WTC11 (cell line): ENCODE measurements at regions not wholly inside any gene's neighbourhood (a gene's known extent, or its start where the extent isn't known, plus 50 kb on each side); places are given as distances from the start of the nearest gene placed in this dataset.

ENCODE experiments used
- ATAC-seq: fragments of 200-7000 bp; cut with Tn5 transposase; 2 replicates; pipeline ENCODE4 v1.10.0; 2021; ENCODE audit warnings: mild to moderate bottlenecking, moderate library complexity
- CTCF ChIA-PET: fragments of 300-600 bp; sonication (Branson Sonifier 250); formaldehyde crosslinking; loops from one replicate; lab custom pipeline; 2021; ENCODE audit warnings: antibody characterized with exemption; lab: Charles Lee
- POLR2A ChIA-PET: fragments of 350-600 bp; sonication (Branson Sonifier 250); formaldehyde crosslinking; loops from one replicate; lab custom pipeline; 2021; ENCODE audit warnings: antibody characterized with exemption; lab: Charles Lee
- DNase-seq: peaks from one replicate; pipeline ENCODE4 v3.0.0; 2021; ENCODE audit warnings: low spot score
- H3K27ac Mint-ChIP-seq: 2 replicates; pipeline ENCODE4 v1.8.0; 2021; ENCODE audit warnings: mixed read lengths
- H3K27me3 Mint-ChIP-seq: 2 replicates; pipeline ENCODE4 v1.8.0; 2021; ENCODE audit warnings: low read depth, mild to moderate bottlenecking, moderate library complexity, mixed read lengths
- H3K36me3 Mint-ChIP-seq: 2 replicates; pipeline ENCODE4 v1.8.0; 2021; ENCODE audit warnings: mixed read lengths
- H3K4me1 Mint-ChIP-seq: 2 replicates; pipeline ENCODE4 v1.8.0; 2022; ENCODE audit warnings: mixed read lengths
- H3K4me3 Mint-ChIP-seq: 2 replicates; pipeline ENCODE4 v1.8.0; 2021; ENCODE audit warnings: mild to moderate bottlenecking, moderate library complexity, mixed read lengths
- H3K9me3 Mint-ChIP-seq: 2 replicates; pipeline ENCODE4 v1.8.0; 2021; ENCODE audit warnings: mixed read lengths
- ATF1 ChIP-seq: sonication (generic); formaldehyde crosslinking; IDR thresholded peaks from 2 replicates; pipeline ENCODE4 v1.8.1; 2023; ENCODE audit warnings: mild to moderate bottlenecking, moderate library complexity, missing genetic modification reagents
- CBFB ChIP-seq: sonication (generic); formaldehyde crosslinking; IDR thresholded peaks from 2 replicates; pipeline ENCODE4 v1.8.1; 2022; ENCODE audit warnings: mild to moderate bottlenecking, low read depth, missing genetic modification reagents
- CREM ChIP-seq: sonication (generic); formaldehyde crosslinking; IDR thresholded peaks from 2 replicates; pipeline ENCODE4 v1.8.1; 2022; ENCODE audit warnings: mild to moderate bottlenecking, missing genetic modification reagents, moderate library complexity
- ELF4 ChIP-seq: sonication (generic); formaldehyde crosslinking; IDR thresholded peaks from 2 replicates; pipeline ENCODE4 v1.8.1; 2022; ENCODE audit warnings: low read depth, mild to moderate bottlenecking, moderate library complexity, missing genetic modification reagents
- FOXJ3 ChIP-seq: sonication (generic); formaldehyde crosslinking; IDR thresholded peaks from 2 replicates; pipeline ENCODE4 v1.9.0; 2021; ENCODE audit warnings: missing genetic modification reagents, mild to moderate bottlenecking, borderline replicate concordance
- GRHL2 ChIP-seq: fragments of 250-450 bp; sonication (Bioruptor Pico); IDR thresholded peaks from 2 replicates; pipeline ENCODE4 v1.8.0; 2022; ENCODE audit warnings: mild to moderate bottlenecking, moderate library complexity; ENCODE audit not compliant: insufficient replicate concordance, severe bottlenecking
- MXD4 ChIP-seq: fragments of 250-450 bp; sonication (Bioruptor Pico); IDR thresholded peaks from 2 replicates; pipeline ENCODE4 v1.8.0; 2021; ENCODE audit warnings: mild to moderate bottlenecking, moderate library complexity, borderline replicate concordance
- NFE2L1 ChIP-seq: sonication (generic); formaldehyde crosslinking; IDR thresholded peaks from 2 replicates; pipeline ENCODE4 v1.8.1; 2023; ENCODE audit warnings: missing genetic modification reagents
- NFYB ChIP-seq: sonication (generic); formaldehyde crosslinking; conservative IDR thresholded peaks from 2 replicates; pipeline ENCODE4 v1.8.0; 2022; ENCODE audit warnings: low read depth, missing genetic modification reagents
- NR1H2 ChIP-seq: sonication (generic); formaldehyde crosslinking; IDR thresholded peaks from 2 replicates; pipeline ENCODE4 v1.9.0; 2021; ENCODE audit warnings: mild to moderate bottlenecking, moderate library complexity, missing genetic modification reagents
- RELA ChIP-seq: sonication (generic); formaldehyde crosslinking; IDR thresholded peaks from 2 replicates; pipeline ENCODE4 v1.8.1; 2022; ENCODE audit warnings: missing genetic modification reagents, mild to moderate bottlenecking, borderline replicate concordance
- SMAD4 ChIP-seq: sonication (generic); formaldehyde crosslinking; IDR thresholded peaks from 2 replicates; pipeline ENCODE4 v1.8.0; 2022; ENCODE audit warnings: mild to moderate bottlenecking, missing genetic modification reagents
- SOX15 ChIP-seq: fragments of 250-450 bp; sonication (Bioruptor Pico); IDR thresholded peaks from 2 replicates; pipeline ENCODE4 v1.9.0; 2021; ENCODE audit warnings: mild to moderate bottlenecking
- TEAD4 ChIP-seq: sonication (generic); formaldehyde crosslinking; IDR thresholded peaks from 2 replicates; pipeline ENCODE4 v1.8.0; 2022; ENCODE audit warnings: mild to moderate bottlenecking, missing genetic modification reagents
- TP53 ChIP-seq: sonication (generic); formaldehyde crosslinking; IDR thresholded peaks from 2 replicates; pipeline ENCODE4 v1.8.1; 2023; ENCODE audit warnings: mild to moderate bottlenecking, missing genetic modification reagents
- ZNF263 ChIP-seq: sonication (generic); formaldehyde crosslinking; IDR thresholded peaks from 2 replicates; pipeline ENCODE4 v1.8.1; 2022; ENCODE audit warnings: low read depth, mild to moderate bottlenecking, moderate library complexity, missing genetic modification reagents
- TF ChIP-seq, protein P1 (sequence below): sonication (generic); formaldehyde crosslinking; IDR thresholded peaks from 2 replicates; pipeline ENCODE4 v1.8.0; 2022; ENCODE audit warnings: mild to moderate bottlenecking, missing genetic modification reagents
- TF ChIP-seq, protein P2 (sequence below): fragments of 200-600 bp; IDR thresholded peaks from 2 replicates; pipeline ENCODE4 v1.8.0; 2022; ENCODE audit warnings: antibody characterized with exemption
- TF ChIP-seq, protein P3 (sequence below): sonication (generic); formaldehyde crosslinking; IDR thresholded peaks from 2 replicates; pipeline ENCODE4 v1.8.1; 2023; ENCODE audit warnings: mild to moderate bottlenecking, missing genetic modification reagents, moderate library complexity
- TF ChIP-seq, protein P4 (sequence below): sonication (generic); formaldehyde crosslinking; IDR thresholded peaks from 2 replicates; pipeline ENCODE4 v1.8.1; 2022; ENCODE audit warnings: low read depth, missing genetic modification reagents, borderline replicate concordance
- TF ChIP-seq, protein P5 (sequence below): fragments of 250-450 bp; sonication (Bioruptor Pico); IDR thresholded peaks from 2 replicates; pipeline ENCODE4 v1.9.0; 2021; ENCODE audit warnings: mild to moderate bottlenecking
- TF ChIP-seq, protein P6 (sequence below): sonication (generic); formaldehyde crosslinking; IDR thresholded peaks from 2 replicates; pipeline ENCODE4 v1.8.0; 2022; ENCODE audit warnings: mild to moderate bottlenecking, missing genetic modification reagents
- TF ChIP-seq, protein P7 (sequence below): sonication (generic); formaldehyde crosslinking; IDR thresholded peaks from 2 replicates; pipeline ENCODE4 v1.8.0; 2023; ENCODE audit warnings: missing genetic modification reagents
- TF ChIP-seq, protein P8 (sequence below): sonication (generic); formaldehyde crosslinking; IDR thresholded peaks from 2 replicates; pipeline ENCODE4 v1.8.1; 2023; ENCODE audit warnings: mild to moderate bottlenecking, missing genetic modification reagents, borderline replicate concordance

DNA sequence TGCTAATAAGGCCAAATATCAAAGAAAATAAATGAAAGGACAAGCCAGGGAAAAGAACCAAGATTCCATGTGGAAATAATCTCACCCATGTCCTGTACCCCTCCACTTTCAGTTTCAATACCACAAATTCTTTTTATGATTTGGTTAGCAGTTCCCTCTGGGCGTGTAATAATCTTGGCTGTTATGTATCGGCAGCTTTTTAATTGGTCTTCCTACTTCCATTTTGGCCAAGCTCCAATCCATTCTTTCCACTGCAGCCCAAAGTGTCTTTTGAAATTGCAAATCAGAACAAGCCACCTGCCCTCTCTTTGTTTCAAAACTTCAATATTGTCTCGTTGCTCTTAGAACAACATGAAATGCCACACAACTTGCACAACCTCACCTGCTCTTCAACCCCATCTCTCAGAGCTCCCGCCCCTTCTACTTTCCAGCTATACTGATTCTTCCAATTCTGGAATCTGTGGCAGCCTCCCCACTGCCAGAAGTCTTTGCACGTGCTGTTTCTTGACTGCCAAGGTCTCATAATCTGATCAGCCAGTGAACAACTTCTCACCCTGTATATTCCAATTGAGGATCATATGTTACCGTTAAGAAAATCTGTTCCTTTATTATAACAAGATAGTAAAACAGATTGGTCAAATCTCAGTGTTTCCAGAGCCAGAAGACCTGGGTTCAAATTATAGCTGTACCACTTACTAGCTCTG, 354.5 kb downstream of the CBLN4 start (continued):
- TF ChIP-seq GRHL2 (no peak), NFYB (no peak)
- TF ChIP-seq, protein P1, sequence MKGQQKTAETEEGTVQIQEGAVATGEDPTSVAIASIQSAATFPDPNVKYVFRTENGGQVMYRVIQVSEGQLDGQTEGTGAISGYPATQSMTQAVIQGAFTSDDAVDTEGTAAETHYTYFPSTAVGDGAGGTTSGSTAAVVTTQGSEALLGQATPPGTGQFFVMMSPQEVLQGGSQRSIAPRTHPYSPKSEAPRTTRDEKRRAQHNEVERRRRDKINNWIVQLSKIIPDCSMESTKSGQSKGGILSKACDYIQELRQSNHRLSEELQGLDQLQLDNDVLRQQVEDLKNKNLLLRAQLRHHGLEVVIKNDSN (CRISPR knock-in tag), result no peak
- TF ChIP-seq, protein P2, sequence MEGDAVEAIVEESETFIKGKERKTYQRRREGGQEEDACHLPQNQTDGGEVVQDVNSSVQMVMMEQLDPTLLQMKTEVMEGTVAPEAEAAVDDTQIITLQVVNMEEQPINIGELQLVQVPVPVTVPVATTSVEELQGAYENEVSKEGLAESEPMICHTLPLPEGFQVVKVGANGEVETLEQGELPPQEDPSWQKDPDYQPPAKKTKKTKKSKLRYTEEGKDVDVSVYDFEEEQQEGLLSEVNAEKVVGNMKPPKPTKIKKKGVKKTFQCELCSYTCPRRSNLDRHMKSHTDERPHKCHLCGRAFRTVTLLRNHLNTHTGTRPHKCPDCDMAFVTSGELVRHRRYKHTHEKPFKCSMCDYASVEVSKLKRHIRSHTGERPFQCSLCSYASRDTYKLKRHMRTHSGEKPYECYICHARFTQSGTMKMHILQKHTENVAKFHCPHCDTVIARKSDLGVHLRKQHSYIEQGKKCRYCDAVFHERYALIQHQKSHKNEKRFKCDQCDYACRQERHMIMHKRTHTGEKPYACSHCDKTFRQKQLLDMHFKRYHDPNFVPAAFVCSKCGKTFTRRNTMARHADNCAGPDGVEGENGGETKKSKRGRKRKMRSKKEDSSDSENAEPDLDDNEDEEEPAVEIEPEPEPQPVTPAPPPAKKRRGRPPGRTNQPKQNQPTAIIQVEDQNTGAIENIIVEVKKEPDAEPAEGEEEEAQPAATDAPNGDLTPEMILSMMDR, result no peak
- TF ChIP-seq, protein P3, sequence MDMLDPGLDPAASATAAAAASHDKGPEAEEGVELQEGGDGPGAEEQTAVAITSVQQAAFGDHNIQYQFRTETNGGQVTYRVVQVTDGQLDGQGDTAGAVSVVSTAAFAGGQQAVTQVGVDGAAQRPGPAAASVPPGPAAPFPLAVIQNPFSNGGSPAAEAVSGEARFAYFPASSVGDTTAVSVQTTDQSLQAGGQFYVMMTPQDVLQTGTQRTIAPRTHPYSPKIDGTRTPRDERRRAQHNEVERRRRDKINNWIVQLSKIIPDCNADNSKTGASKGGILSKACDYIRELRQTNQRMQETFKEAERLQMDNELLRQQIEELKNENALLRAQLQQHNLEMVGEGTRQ (CRISPR knock-in tag), result no peak

DNA sequence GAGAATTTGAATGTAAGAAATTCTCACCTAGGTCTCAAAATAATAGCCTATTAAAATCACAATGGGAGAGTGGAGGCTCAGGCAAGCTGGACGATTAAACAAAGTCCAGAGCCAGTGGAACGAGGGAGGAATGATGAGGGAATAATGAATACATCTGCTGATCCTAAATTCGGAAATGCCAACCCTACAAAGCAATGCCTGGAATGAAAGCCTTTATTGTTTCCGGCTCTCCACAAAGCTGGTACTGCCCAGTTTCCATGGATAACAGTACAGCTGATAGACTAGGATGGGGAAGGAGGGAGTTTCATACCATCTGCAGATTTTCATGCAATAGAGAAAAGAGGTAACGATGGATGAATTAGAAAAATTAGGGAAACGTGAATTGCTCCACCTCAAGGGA, 356.1 kb downstream of the CBLN4 start:
- peaks cover 5% of the 10 kb centered on the region for H3K27me3 Mint-ChIP-seq
- no peak overlapping the region for H3K27ac Mint-ChIP-seq
- H3K4me3 Mint-ChIP-seq, result no peak overlapping the region
- no peak for DNase-seq
- peaks cover 73% of the 10 kb centered on the region for H3K36me3 Mint-ChIP-seq
- peaks cover 89% of the 10 kb centered on the region for H3K9me3 Mint-ChIP-seq
- CTCF ChIA-PET, result no interaction called here
- no peaks in the 10 kb centered on the region for H3K4me1 Mint-ChIP-seq
- POLR2A ChIA-PET, result no interaction called here
- ATAC-seq, result no peak
- no peak for TF ChIP-seq ELF4
- no peak for TF ChIP-seq ZNF263
- no peak for TF ChIP-seq TEAD4 (CRISPR knock-in tag)
- no peak for TF ChIP-seq FOXJ3
- TF ChIP-seq ATF1 (CRISPR knock-in tag), result no peak
- TF ChIP-seq NR1H2 (CRISPR knock-in tag), result no peak
- TF ChIP-seq CREM (CRISPR knock-in tag), result no peak
- no peak for TF ChIP-seq SOX15 (CRISPR knock-in tag)
- TF ChIP-seq, protein P4, sequence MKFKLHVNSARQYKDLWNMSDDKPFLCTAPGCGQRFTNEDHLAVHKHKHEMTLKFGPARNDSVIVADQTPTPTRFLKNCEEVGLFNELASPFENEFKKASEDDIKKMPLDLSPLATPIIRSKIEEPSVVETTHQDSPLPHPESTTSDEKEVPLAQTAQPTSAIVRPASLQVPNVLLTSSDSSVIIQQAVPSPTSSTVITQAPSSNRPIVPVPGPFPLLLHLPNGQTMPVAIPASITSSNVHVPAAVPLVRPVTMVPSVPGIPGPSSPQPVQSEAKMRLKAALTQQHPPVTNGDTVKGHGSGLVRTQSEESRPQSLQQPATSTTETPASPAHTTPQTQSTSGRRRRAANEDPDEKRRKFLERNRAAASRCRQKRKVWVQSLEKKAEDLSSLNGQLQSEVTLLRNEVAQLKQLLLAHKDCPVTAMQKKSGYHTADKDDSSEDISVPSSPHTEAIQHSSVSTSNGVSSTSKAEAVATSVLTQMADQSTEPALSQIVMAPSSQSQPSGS (CRISPR knock-in tag), result no peak
- no peak for TF ChIP-seq TP53 (CRISPR knock-in tag)
- TF ChIP-seq, protein P5, sequence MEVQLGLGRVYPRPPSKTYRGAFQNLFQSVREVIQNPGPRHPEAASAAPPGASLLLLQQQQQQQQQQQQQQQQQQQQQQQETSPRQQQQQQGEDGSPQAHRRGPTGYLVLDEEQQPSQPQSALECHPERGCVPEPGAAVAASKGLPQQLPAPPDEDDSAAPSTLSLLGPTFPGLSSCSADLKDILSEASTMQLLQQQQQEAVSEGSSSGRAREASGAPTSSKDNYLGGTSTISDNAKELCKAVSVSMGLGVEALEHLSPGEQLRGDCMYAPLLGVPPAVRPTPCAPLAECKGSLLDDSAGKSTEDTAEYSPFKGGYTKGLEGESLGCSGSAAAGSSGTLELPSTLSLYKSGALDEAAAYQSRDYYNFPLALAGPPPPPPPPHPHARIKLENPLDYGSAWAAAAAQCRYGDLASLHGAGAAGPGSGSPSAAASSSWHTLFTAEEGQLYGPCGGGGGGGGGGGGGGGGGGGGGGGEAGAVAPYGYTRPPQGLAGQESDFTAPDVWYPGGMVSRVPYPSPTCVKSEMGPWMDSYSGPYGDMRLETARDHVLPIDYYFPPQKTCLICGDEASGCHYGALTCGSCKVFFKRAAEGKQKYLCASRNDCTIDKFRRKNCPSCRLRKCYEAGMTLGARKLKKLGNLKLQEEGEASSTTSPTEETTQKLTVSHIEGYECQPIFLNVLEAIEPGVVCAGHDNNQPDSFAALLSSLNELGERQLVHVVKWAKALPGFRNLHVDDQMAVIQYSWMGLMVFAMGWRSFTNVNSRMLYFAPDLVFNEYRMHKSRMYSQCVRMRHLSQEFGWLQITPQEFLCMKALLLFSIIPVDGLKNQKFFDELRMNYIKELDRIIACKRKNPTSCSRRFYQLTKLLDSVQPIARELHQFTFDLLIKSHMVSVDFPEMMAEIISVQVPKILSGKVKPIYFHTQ (CRISPR knock-in tag), result no peak
- TF ChIP-seq NFE2L1 (CRISPR knock-in tag), result no peak
- no peak for TF ChIP-seq RELA
- TF ChIP-seq MXD4 (CRISPR knock-in tag), result no peak
- TF ChIP-seq, protein P6, sequence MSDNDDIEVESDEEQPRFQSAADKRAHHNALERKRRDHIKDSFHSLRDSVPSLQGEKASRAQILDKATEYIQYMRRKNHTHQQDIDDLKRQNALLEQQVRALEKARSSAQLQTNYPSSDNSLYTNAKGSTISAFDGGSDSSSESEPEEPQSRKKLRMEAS (CRISPR knock-in tag), result no peak
- no peak for TF ChIP-seq SMAD4 (CRISPR knock-in tag)
- no peak for TF ChIP-seq CBFB (CRISPR knock-in tag)
- TF ChIP-seq, protein P7, sequence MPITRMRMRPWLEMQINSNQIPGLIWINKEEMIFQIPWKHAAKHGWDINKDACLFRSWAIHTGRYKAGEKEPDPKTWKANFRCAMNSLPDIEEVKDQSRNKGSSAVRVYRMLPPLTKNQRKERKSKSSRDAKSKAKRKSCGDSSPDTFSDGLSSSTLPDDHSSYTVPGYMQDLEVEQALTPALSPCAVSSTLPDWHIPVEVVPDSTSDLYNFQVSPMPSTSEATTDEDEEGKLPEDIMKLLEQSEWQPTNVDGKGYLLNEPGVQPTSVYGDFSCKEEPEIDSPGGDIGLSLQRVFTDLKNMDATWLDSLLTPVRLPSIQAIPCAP (CRISPR knock-in tag), result no peak
- TF ChIP-seq, protein P8, sequence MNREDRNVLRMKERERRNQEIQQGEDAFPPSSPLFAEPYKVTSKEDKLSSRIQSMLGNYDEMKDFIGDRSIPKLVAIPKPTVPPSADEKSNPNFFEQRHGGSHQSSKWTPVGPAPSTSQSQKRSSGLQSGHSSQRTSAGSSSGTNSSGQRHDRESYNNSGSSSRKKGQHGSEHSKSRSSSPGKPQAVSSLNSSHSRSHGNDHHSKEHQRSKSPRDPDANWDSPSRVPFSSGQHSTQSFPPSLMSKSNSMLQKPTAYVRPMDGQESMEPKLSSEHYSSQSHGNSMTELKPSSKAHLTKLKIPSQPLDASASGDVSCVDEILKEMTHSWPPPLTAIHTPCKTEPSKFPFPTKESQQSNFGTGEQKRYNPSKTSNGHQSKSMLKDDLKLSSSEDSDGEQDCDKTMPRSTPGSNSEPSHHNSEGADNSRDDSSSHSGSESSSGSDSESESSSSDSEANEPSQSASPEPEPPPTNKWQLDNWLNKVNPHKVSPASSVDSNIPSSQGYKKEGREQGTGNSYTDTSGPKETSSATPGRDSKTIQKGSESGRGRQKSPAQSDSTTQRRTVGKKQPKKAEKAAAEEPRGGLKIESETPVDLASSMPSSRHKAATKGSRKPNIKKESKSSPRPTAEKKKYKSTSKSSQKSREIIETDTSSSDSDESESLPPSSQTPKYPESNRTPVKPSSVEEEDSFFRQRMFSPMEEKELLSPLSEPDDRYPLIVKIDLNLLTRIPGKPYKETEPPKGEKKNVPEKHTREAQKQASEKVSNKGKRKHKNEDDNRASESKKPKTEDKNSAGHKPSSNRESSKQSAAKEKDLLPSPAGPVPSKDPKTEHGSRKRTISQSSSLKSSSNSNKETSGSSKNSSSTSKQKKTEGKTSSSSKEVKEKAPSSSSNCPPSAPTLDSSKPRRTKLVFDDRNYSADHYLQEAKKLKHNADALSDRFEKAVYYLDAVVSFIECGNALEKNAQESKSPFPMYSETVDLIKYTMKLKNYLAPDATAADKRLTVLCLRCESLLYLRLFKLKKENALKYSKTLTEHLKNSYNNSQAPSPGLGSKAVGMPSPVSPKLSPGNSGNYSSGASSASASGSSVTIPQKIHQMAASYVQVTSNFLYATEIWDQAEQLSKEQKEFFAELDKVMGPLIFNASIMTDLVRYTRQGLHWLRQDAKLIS, result no peak
